Trophoblast cell (in vitro differentiated cells and primary cell): ENCODE measurements at regions not wholly inside any gene's neighbourhood (a gene's known extent, or its start where the extent isn't known, plus 50 kb on each side); places are given as distances from the start of the nearest gene placed in this dataset.

Experiments used
- DNase-seq, 2 donors: peaks; one replicate each; pipeline ENCODE4 v3.0.0-alpha.2; 2016
- H2AFZ ChIP-seq: 2 replicates; pipeline ENCODE4 v1.6.1; 2013; ENCODE audit warnings: low read length, moderate library complexity, mild to moderate bottlenecking; ENCODE audit not compliant: insufficient read depth, poor library complexity
- H2AK5ac ChIP-seq: 2 replicates; pipeline ENCODE4 v1.6.1; 2013; ENCODE audit warnings: mild to moderate bottlenecking, low read length
- H2BK120ac ChIP-seq: 2 replicates; pipeline ENCODE4 v1.6.1; 2013; ENCODE audit warnings: low read length, mild to moderate bottlenecking, moderate library complexity; ENCODE audit not compliant: insufficient read depth, poor library complexity
- H2BK12ac ChIP-seq: 2 replicates; pipeline ENCODE4 v1.6.1; 2013; ENCODE audit warnings: mild to moderate bottlenecking, low read length, moderate library complexity
- H2BK5ac ChIP-seq: 2 replicates; pipeline ENCODE4 v1.6.1; 2013; ENCODE audit warnings: low read length, low read depth, moderate library complexity, mild to moderate bottlenecking; ENCODE audit not compliant: poor library complexity
- H3K14ac ChIP-seq: 2 replicates; pipeline ENCODE4 v1.6.1; 2013; ENCODE audit warnings: mild to moderate bottlenecking, low read length
- H3K18ac ChIP-seq: 2 replicates; pipeline ENCODE4 v1.6.1; 2013; ENCODE audit warnings: mild to moderate bottlenecking, low read length
- H3K23ac ChIP-seq: 2 replicates; pipeline ENCODE4 v1.6.1; 2013; ENCODE audit warnings: low read length
- H3K27ac ChIP-seq: 2 replicates; pipeline ENCODE4 v1.5.1; 2013; ENCODE audit warnings: low read depth, mild to moderate bottlenecking, inconsistent platforms, low read length, moderate library complexity
- H3K27me3 ChIP-seq: 2 replicates; pipeline ENCODE4 v1.6.1; 2013; ENCODE audit warnings: inconsistent platforms, mild to moderate bottlenecking, low read length, moderate library complexity; ENCODE audit not compliant: insufficient read depth
- H3K36me3 ChIP-seq, 2 experiments: 1 replicate in 1 of 2; 2 replicates in 1 of 2; pipeline ENCODE4 v1.6.1; 2013; ENCODE audit warnings: low read length in 2 of 2, mild to moderate bottlenecking in 2 of 2, moderate library complexity in 1 of 2; ENCODE audit not compliant: insufficient read depth in 2 of 2, control insufficient read depth in 1 of 2
- H3K4ac ChIP-seq: 2 replicates; pipeline ENCODE4 v1.6.1; 2013; ENCODE audit warnings: low read depth, mild to moderate bottlenecking, low read length, moderate library complexity
- H3K4me1 ChIP-seq, 2 experiments: 1 replicate in 1 of 2; 2 replicates in 1 of 2; pipeline ENCODE4 v1.6.1; 2013; ENCODE audit warnings: low read length in 2 of 2, mild to moderate bottlenecking in 2 of 2, moderate library complexity in 1 of 2; ENCODE audit not compliant: insufficient read depth in 2 of 2, control insufficient read depth in 1 of 2
- H3K4me2 ChIP-seq: 2 replicates; pipeline ENCODE4 v1.6.1; 2013; ENCODE audit warnings: inconsistent platforms, mild to moderate bottlenecking, low read length, moderate library complexity
- H3K4me3 ChIP-seq: 2 replicates; pipeline ENCODE4 v1.5.1; 2013; ENCODE audit warnings: mild to moderate bottlenecking, low read depth, low read length, inconsistent platforms
- H3K79me1 ChIP-seq: one replicate; pipeline ENCODE4 v1.6.1; 2013; ENCODE audit warnings: low read length
- H3K79me2 ChIP-seq: 2 replicates; pipeline ENCODE4 v1.6.1; 2013; ENCODE audit warnings: low read length, mild to moderate bottlenecking; ENCODE audit not compliant: control insufficient read depth, insufficient read depth, poor library complexity
- H3K9ac ChIP-seq: 2 replicates; pipeline ENCODE4 v1.6.1; 2013; ENCODE audit warnings: mild to moderate bottlenecking, low read length
- H3K9me3 ChIP-seq: 2 replicates; pipeline ENCODE4 v1.6.1; 2013; ENCODE audit warnings: low read depth, mild to moderate bottlenecking, control low read depth, inconsistent platforms, low read length; ENCODE audit not compliant: insufficient read depth
- H4K12ac ChIP-seq: 2 replicates; pipeline ENCODE4 v1.6.1; 2013; ENCODE audit warnings: low read depth, mild to moderate bottlenecking, low read length, moderate library complexity
- H4K8ac ChIP-seq: 2 replicates; pipeline ENCODE4 v1.6.1; 2013; ENCODE audit warnings: low read depth, mild to moderate bottlenecking, low read length, moderate library complexity
- H4K91ac ChIP-seq: one replicate; pipeline ENCODE4 v1.6.1; 2013; ENCODE audit warnings: low read depth, mild to moderate bottlenecking, low read length, moderate library complexity
- WGBS: extraction: QIAGEN DNeasy Blood & Tissue Kit; methylation state at CpG from one replicate; pipeline ENCODE4 v1.1.7; 2013; ENCODE audit warnings: missing lambda C conversion rate; ENCODE audit not compliant: insufficient read length, insufficient coverage; ENCODE audit errors: extremely low coverage; 5-methylcytosine and 5-hydroxymethylcytosine counted together

GRCh38 chr13:73754241-73754640 lies 380.0 kb downstream of the KLF12 start:
- no peaks in the 10 kb centered on the region for H3K9me3 ChIP-seq
- no peak overlapping the region for H3K4me2 ChIP-seq
- H2BK12ac ChIP-seq = no peak overlapping the region
- no peak overlapping the region for H4K8ac ChIP-seq
- H3K14ac ChIP-seq = no peak overlapping the region
- no peak overlapping the region for H2BK5ac ChIP-seq
- no peaks in the 10 kb centered on the region for H3K36me3 ChIP-seq
- H3K4ac ChIP-seq = no peak overlapping the region
- H2AFZ ChIP-seq = no peak overlapping the region
- DNase-seq = no peak
- no peak overlapping the region for H3K9ac ChIP-seq
- H3K27ac ChIP-seq = no peak overlapping the region
- H4K91ac ChIP-seq = no peak overlapping the region
- peak overlapping the region; percentile 70 for H4K12ac ChIP-seq
- H3K4me1 ChIP-seq = no peaks in the 10 kb centered on the region
- H3K27me3 ChIP-seq = no peaks in the 10 kb centered on the region
- no peak overlapping the region for H3K4me3 ChIP-seq
- no peak overlapping the region for H3K18ac ChIP-seq
- H2AK5ac ChIP-seq = no peak overlapping the region
- no CpG with 5 or more reads among the region's 4 CpGs for WGBS
- no peaks in the 10 kb centered on the region for H3K79me1 ChIP-seq
- H3K23ac ChIP-seq = no peak overlapping the region
- H2BK120ac ChIP-seq = no peak overlapping the region
- H3K79me2 ChIP-seq = no peaks in the 10 kb centered on the region

GRCh38 chr13:73751290-73751689 lies 382.9 kb downstream of the KLF12 start:
- Histone ChIP-seq H3K4me3 (no peak overlapping the region), H3K4me2 (no peak overlapping the region), H3K79me2 (no peaks in the 10 kb centered on the region), H3K9me3 (no peaks in the 10 kb centered on the region), H3K23ac (no peak overlapping the region), H4K8ac (no peak overlapping the region), H3K14ac (no peak overlapping the region), H3K36me3 (no peaks in the 10 kb centered on the region), H2AK5ac (no peak overlapping the region), H3K18ac (no peak overlapping the region), H2BK5ac (no peak overlapping the region), H3K79me1 (no peaks in the 10 kb centered on the region), H3K27me3 (no peaks in the 10 kb centered on the region), H4K12ac (no peak overlapping the region), H4K91ac (no peak overlapping the region), H3K27ac (no peak overlapping the region), H3K9ac (no peak overlapping the region), H2AFZ (no peak overlapping the region), H3K4ac (no peak overlapping the region), H2BK120ac (no peak overlapping the region), H2BK12ac (no peak overlapping the region), H3K4me1 (no peaks in the 10 kb centered on the region)
- no CpG with 5 or more reads among the region's 3 CpGs for WGBS
- DNase-seq = peak; percentile 55 to 83

GRCh38 chr13:73748404-73748803 lies 385.8 kb downstream of the KLF12 start:
- Histone ChIP-seq H4K12ac (no peak overlapping the region), H3K18ac (no peak overlapping the region), H2BK5ac (no peak overlapping the region), H3K79me1 (no peaks in the 10 kb centered on the region), H3K27ac (no peak overlapping the region), H3K36me3 (no peaks in the 10 kb centered on the region), H3K9me3 (no peaks in the 10 kb centered on the region), H4K8ac (no peak overlapping the region), H3K23ac (no peak overlapping the region), H2BK12ac (no peak overlapping the region), H3K4me1 (no peaks in the 10 kb centered on the region), H3K4ac (no peak overlapping the region), H2BK120ac (no peak overlapping the region), H3K79me2 (no peaks in the 10 kb centered on the region), H3K14ac (no peak overlapping the region), H4K91ac (no peak overlapping the region), H2AK5ac (no peak overlapping the region), H2AFZ (no peak overlapping the region), H3K9ac (no peak overlapping the region), H3K27me3 (no peaks in the 10 kb centered on the region), H3K4me3 (no peak overlapping the region), H3K4me2 (no peak overlapping the region)
- no peak for DNase-seq
- no CpG with 5 or more reads among the region's 1 CpG for WGBS

- Histone ChIP-seq H3K4me1 (no peaks in the 10 kb centered on the region), H2BK5ac (no peak overlapping the region), H3K9ac (no peak overlapping the region), H3K14ac (no peak overlapping the region), H2AFZ (no peak overlapping the region), H3K36me3 (no peaks in the 10 kb centered on the region), H2AK5ac (no peak overlapping the region), H3K4me3 (no peak overlapping the region), H2BK120ac (no peak overlapping the region), H4K91ac (no peak overlapping the region), H3K27ac (no peak overlapping the region), H3K18ac (no peak overlapping the region), H4K8ac (no peak overlapping the region), H3K9me3 (no peaks in the 10 kb centered on the region), H3K79me2 (no peaks in the 10 kb centered on the region), H2BK12ac (no peak overlapping the region), H3K4ac (no peak overlapping the region), H3K4me2 (no peak overlapping the region), H3K23ac (no peak overlapping the region), H3K27me3 (no peaks in the 10 kb centered on the region), H4K12ac (no peak overlapping the region), H3K79me1 (no peaks in the 10 kb centered on the region)
- no peak for DNase-seq
- WGBS = no CpG with 5 or more reads among the region's 2 CpGs
These were observed 389.0 kb downstream of the KLF12 start for GRCh38 chr13:73745190-73745589.
